IMR-90 (cell line): ENCODE measurements at regions not wholly inside any gene's neighbourhood (a gene's known extent, or its start where the extent isn't known, plus 50 kb on each side); places are given as distances from the start of the nearest gene placed in this dataset.

Experiments used
- ATAC-seq: fragments of 200-7000 bp; cut with Tn5 transposase; 2 replicates; pipeline ENCODE4 v1.9.1; 2020; ENCODE audit warnings: low read depth, mild to moderate bottlenecking, moderate library complexity
- BruUV-seq: library from RNA; stranded (reverse); fragments of 400-500 nt; replicated peaks from 2 replicates; lab custom pipeline; 2021; lab: Mats Ljungman, UMichigan
- CTCF ChIA-PET: fragments of 300-600 bp; formaldehyde crosslinking; extraction: SDS; loops from one replicate; lab custom pipeline; 2021; ENCODE audit warnings: antibody characterized with exemption; lab: Yijun Ruan, JAX
- POLR2A ChIA-PET: fragments of 300-600 bp; sonication (Branson Sonifier 250); formaldehyde crosslinking; loops from one replicate; lab custom pipeline; 2022; ENCODE audit warnings: antibody characterized with exemption; ENCODE audit not compliant: unreplicated experiment; lab: Charles Lee
- DNase-seq: peaks from one replicate; pipeline ENCODE4 v3.0.0; 2013
- H2AFZ ChIP-seq: replicated peaks from 2 replicates; pipeline ENCODE3; 2013; ENCODE audit warnings: low read length, mild to moderate bottlenecking; ENCODE audit not compliant: poor library complexity
- H2AK5ac ChIP-seq: 2 replicates; pipeline ENCODE4 v1.6.1; 2013; ENCODE audit warnings: low read depth, low read length, inconsistent platforms
- H2AK9ac ChIP-seq: replicated peaks from 2 replicates; pipeline ENCODE3; 2013; ENCODE audit warnings: mild to moderate bottlenecking, low read depth, low read length, moderate library complexity; ENCODE audit not compliant: poor library complexity
- H2BK120ac ChIP-seq: 2 replicates; pipeline ENCODE4 v1.6.1; 2013; ENCODE audit warnings: low read depth, low read length, inconsistent platforms
- H2BK15ac ChIP-seq: 3 replicates; pipeline ENCODE4 v1.6.1; 2013; ENCODE audit warnings: low read depth, low read length, inconsistent platforms
- H2BK20ac ChIP-seq: 2 replicates; pipeline ENCODE4 v1.6.1; 2013; ENCODE audit warnings: low read depth, mild to moderate bottlenecking, inconsistent platforms, low read length, moderate library complexity
- H2BK5ac ChIP-seq: 2 replicates; pipeline ENCODE4 v1.6.1; 2013; ENCODE audit warnings: mild to moderate bottlenecking, low read depth, low read length, inconsistent platforms; ENCODE audit not compliant: poor library complexity, severe bottlenecking
- H3K14ac ChIP-seq: replicated peaks from 2 replicates; pipeline ENCODE4 v1.6.1; 2013; ENCODE audit warnings: low read depth, low read length, inconsistent platforms
- H3K18ac ChIP-seq: 2 replicates; pipeline ENCODE4 v1.6.1; 2013; ENCODE audit warnings: low read depth, low read length, control low read depth
- H3K23ac ChIP-seq: 2 replicates; pipeline ENCODE4 v1.6.1; 2013; ENCODE audit warnings: low read depth, low read length, inconsistent platforms
- H3K27ac ChIP-seq: 2 replicates; pipeline ENCODE4 v1.5.1; 2013; ENCODE audit warnings: mild to moderate bottlenecking, control low read depth, low read length; ENCODE audit not compliant: insufficient read depth
- H3K27me3 ChIP-seq: 2 replicates; pipeline ENCODE4 v1.6.1; 2013; ENCODE audit warnings: low read length; ENCODE audit not compliant: control insufficient read depth, insufficient read depth
- H3K36me3 ChIP-seq: 2 replicates; pipeline ENCODE4 v1.6.1; 2013; ENCODE audit warnings: low read length, mixed read lengths; ENCODE audit not compliant: control insufficient read depth, insufficient read depth
- H3K4ac ChIP-seq: 2 replicates; pipeline ENCODE4 v1.6.1; 2013; ENCODE audit warnings: low read depth, low read length, inconsistent platforms
- H3K4me1 ChIP-seq: 2 replicates; pipeline ENCODE4 v1.6.1; 2013; ENCODE audit warnings: low read length, mixed read lengths; ENCODE audit not compliant: control insufficient read depth, insufficient read depth
- H3K4me2 ChIP-seq: 2 replicates; pipeline ENCODE4 v1.6.1; 2013; ENCODE audit warnings: low read depth, mild to moderate bottlenecking, control low read depth, low read length, moderate library complexity
- H3K4me3 ChIP-seq: 2 replicates; pipeline ENCODE4 v1.5.1; 2013; ENCODE audit warnings: low read depth, mild to moderate bottlenecking, control low read depth, low read length, moderate library complexity; ENCODE audit not compliant: insufficient read depth
- H3K56ac ChIP-seq: 2 replicates; pipeline ENCODE4 v1.6.1; 2013; ENCODE audit warnings: low read length, inconsistent platforms; ENCODE audit not compliant: insufficient read depth; ENCODE audit errors: extremely low read depth
- H3K79me1 ChIP-seq, 2 experiments: 2 replicates each; pipeline ENCODE4 v1.6.1; 2013; ENCODE audit warnings: low read length in 2 of 2, inconsistent platforms in 1 of 2, low read depth in 1 of 2
- H3K9ac ChIP-seq: 2 replicates; pipeline ENCODE4 v1.6.1; 2013; ENCODE audit warnings: low read depth, low read length, control low read depth
- H3K9me1 ChIP-seq: 2 replicates; pipeline ENCODE4 v1.6.1; 2013; ENCODE audit warnings: low read length, inconsistent platforms; ENCODE audit not compliant: insufficient read depth
- H3K9me3 ChIP-seq: 2 replicates; pipeline ENCODE4 v1.6.1; 2013; ENCODE audit warnings: low read length; ENCODE audit not compliant: control insufficient read depth, insufficient read depth
- H4K20me1 ChIP-seq: 2 replicates; pipeline ENCODE4 v1.6.1; 2013; ENCODE audit warnings: low read length, inconsistent platforms; ENCODE audit not compliant: insufficient read depth
- H4K5ac ChIP-seq: 2 replicates; pipeline ENCODE4 v1.6.1; 2013; ENCODE audit warnings: mild to moderate bottlenecking, low read depth, low read length, control low read depth
- H4K8ac ChIP-seq, 2 experiments: 2 replicates each; pipeline ENCODE4 v1.6.1; 2013; ENCODE audit warnings: low read depth in 2 of 2, low read length in 2 of 2, control low read depth in 1 of 2, inconsistent platforms in 1 of 2
- H4K91ac ChIP-seq: 2 replicates; pipeline ENCODE4 v1.6.1; 2013; ENCODE audit warnings: low read depth, low read length, inconsistent platforms; ENCODE audit not compliant: insufficient read depth
- BHLHE40 ChIP-seq: fragments of 150-350 bp; IDR thresholded peaks from 2 replicates; pipeline ENCODE4 v1.6.1; 2016; ENCODE audit warnings: mild to moderate bottlenecking, low read depth, low read length
- CEBPB ChIP-seq: IDR thresholded peaks from 2 replicates; pipeline ENCODE4 v1.6.1; 2012; ENCODE audit warnings: low read depth, low read length, improper control_type of control experiment
- CHD1 ChIP-seq: IDR thresholded peaks from 2 replicates; pipeline ENCODE4 v1.6.1; 2012; ENCODE audit warnings: low read depth, low read length, improper control_type of control experiment
- MAFK ChIP-seq: IDR thresholded peaks from 2 replicates; pipeline ENCODE4 v1.6.1; 2012; ENCODE audit warnings: low read depth, low read length, improper control_type of control experiment
- NFE2L2 ChIP-seq: fragments of 150-350 bp; IDR thresholded peaks from 2 replicates; pipeline ENCODE4 v1.6.1; 2016; ENCODE audit warnings: low read depth, mild to moderate bottlenecking, low read length
- POLR2A ChIP-seq: IDR thresholded peaks from 2 replicates; pipeline ENCODE4 v1.6.1; 2012; ENCODE audit warnings: mild to moderate bottlenecking, low read depth, low read length
- SMC3 ChIP-seq: fragments of 150-350 bp; IDR thresholded peaks from 2 replicates; pipeline ENCODE4 v1.6.1; 2016; ENCODE audit warnings: low read depth, mild to moderate bottlenecking, antibody characterized with exemption, low read length, moderate library complexity
- WGBS, 2 experiments: methylation state at CpG; one replicate each; pipeline versions ENCODE4 v1.1.5 to v1.1.7; 2013; ENCODE audit warnings: missing lambda C conversion rate in 2 of 2; ENCODE audit not compliant: insufficient read length in 1 of 2; ENCODE audit errors: extremely low coverage in 2 of 2; 5-methylcytosine and 5-hydroxymethylcytosine counted together
- dilution Hi-C: fragments of 300-500 bp; cut with HindIII; formaldehyde crosslinking; loops from one replicate; pipeline ENCODE4 v1.14.3; 2018; ENCODE audit warnings: low sequenced_read_pairs; ENCODE audit not compliant: unreplicated experiment
- in situ Hi-C: fragments of 300-500 bp; cut with MboI; formaldehyde crosslinking; loops from 3 replicates; pipeline ENCODE4 v1.14.3; 2019; ENCODE audit warnings: low sequenced_read_pairs, inconsistent platforms, mixed read lengths
- intact Hi-C: fragments of 100-400 bp; cut with micrococcal nuclease; formaldehyde crosslinking; loops from 2 replicates; pipeline ENCODE4 v1.10.0; 2022

DNA sequence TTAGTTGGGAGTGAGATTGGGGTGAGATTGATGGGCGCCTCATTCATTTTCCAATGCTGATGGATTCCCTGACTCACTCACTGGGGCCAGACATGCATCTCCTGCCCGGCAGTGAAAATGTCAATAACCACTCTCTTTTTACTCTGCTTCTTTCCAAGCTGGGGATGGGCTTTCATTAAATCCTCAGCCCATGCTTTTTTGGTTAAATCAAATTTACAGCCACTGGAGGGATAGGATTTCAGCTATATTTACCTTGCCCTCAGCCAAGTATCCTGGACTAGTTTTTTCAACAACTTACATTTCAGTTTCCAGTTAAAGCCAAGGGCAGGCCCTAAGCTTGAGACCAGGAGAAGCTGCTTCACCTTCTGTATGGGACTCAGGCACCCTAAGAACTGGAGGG, 162.8 kb downstream of the TSN start:
- TF ChIP-seq SMC3 (no peak), CEBPB (no peak), POLR2A (no peak), CHD1 (no peak), MAFK (no peak), BHLHE40 (no peak), NFE2L2 (no peak)
- ATAC-seq (no peak), DNase-seq (no peak)
- no TSS peak for BruUV-seq
- Histone ChIP-seq H3K4ac (no peak overlapping the region), H2BK20ac (no peak overlapping the region), H3K14ac (no peak overlapping the region), H3K9me3 (no peaks in the 10 kb centered on the region), H3K23ac (no peak overlapping the region), H3K36me3 (no peaks in the 10 kb centered on the region), H3K27ac (no peak overlapping the region), H4K8ac (no peak overlapping the region), H2AFZ (no peak overlapping the region), H2BK15ac (no peak overlapping the region), H4K91ac (no peak overlapping the region), H4K20me1 (no peaks in the 10 kb centered on the region), H3K9ac (no peak overlapping the region), H3K4me3 (no peak overlapping the region), H2AK9ac (no peak overlapping the region), H3K9me1 (no peaks in the 10 kb centered on the region), H2BK120ac (no peak overlapping the region), H3K4me1 (no peaks in the 10 kb centered on the region), H3K18ac (no peak overlapping the region), H3K27me3 (no peaks in the 10 kb centered on the region), H3K79me1 (no peaks in the 10 kb centered on the region), H2BK5ac (no peak overlapping the region), H4K5ac (no peak overlapping the region), H3K4me2 (no peak overlapping the region), H3K56ac (no peak overlapping the region), H2AK5ac (no peak overlapping the region)
- dilution Hi-C loops: no loop called here
- in situ Hi-C loops: no loop called here
- ChIA-PET POLR2A (no interaction called here), CTCF (no interaction called here)
- intact Hi-C loops: no loop called here
- no CpG with 5 or more reads among the region's 2 CpGs for WGBS, 2 experiments
